H9 (cell line): ENCODE measurements at regions not wholly inside any gene's neighbourhood (a gene's known extent, or its start where the extent isn't known, plus 50 kb on each side); places are given as distances from the start of the nearest gene placed in this dataset.

Source experiments
- DNase-seq: peaks from one replicate; pipeline ENCODE4 v3.0.0-alpha.2; 2017
- H2AFZ ChIP-seq: one replicate; pipeline ENCODE4 v1.6.1; 2013; ENCODE audit warnings: mild to moderate bottlenecking, low read length, control low read depth, moderate library complexity
- H2AK5ac ChIP-seq: 2 replicates; pipeline ENCODE4 v1.6.1; 2013; ENCODE audit warnings: low read length, control low read depth, mixed read lengths; ENCODE audit not compliant: insufficient read length
- H2BK120ac ChIP-seq: one replicate; pipeline ENCODE4 v1.6.1; 2013; ENCODE audit warnings: low read depth, mild to moderate bottlenecking, low read length, control low read depth, inconsistent platforms; ENCODE audit not compliant: poor library complexity, severe bottlenecking
- H2BK12ac ChIP-seq: 2 replicates; pipeline ENCODE4 v1.6.1; 2013; ENCODE audit warnings: low read length, control low read depth, mixed read lengths, low read depth; ENCODE audit not compliant: insufficient read length
- H2BK15ac ChIP-seq: 2 replicates; pipeline ENCODE4 v1.6.1; 2013; ENCODE audit warnings: low read depth, low read length, control low read depth
- H2BK20ac ChIP-seq: one replicate; pipeline ENCODE4 v1.6.1; 2013; ENCODE audit warnings: low read depth, mild to moderate bottlenecking, low read length, control low read depth, inconsistent platforms; ENCODE audit not compliant: poor library complexity, severe bottlenecking
- H2BK5ac ChIP-seq: 2 replicates; pipeline ENCODE4 v1.6.1; 2013; ENCODE audit warnings: low read length, control low read depth, mixed read lengths; ENCODE audit not compliant: insufficient read length
- H3K14ac ChIP-seq: 2 replicates; pipeline ENCODE4 v1.6.1; 2013; ENCODE audit warnings: low read length, control low read depth; ENCODE audit not compliant: insufficient read depth
- H3K18ac ChIP-seq: 2 replicates; pipeline ENCODE4 v1.6.1; 2013; ENCODE audit warnings: low read depth, mild to moderate bottlenecking, mixed read lengths, low read length, control low read depth; ENCODE audit not compliant: insufficient read length
- H3K23ac ChIP-seq: 2 replicates; pipeline ENCODE4 v1.6.1; 2013; ENCODE audit warnings: low read length, control low read depth, mixed read lengths, low read depth; ENCODE audit not compliant: insufficient read length
- H3K23me2 ChIP-seq: 2 replicates; pipeline ENCODE4 v1.6.1; 2013; ENCODE audit warnings: low read depth, mild to moderate bottlenecking, mixed read lengths, low read length, control low read depth; ENCODE audit not compliant: insufficient read length, poor library complexity, severe bottlenecking
- H3K27ac ChIP-seq: 2 replicates; pipeline ENCODE4 v1.5.1; 2013; ENCODE audit warnings: low read length, control low read depth, mixed read lengths, low read depth; ENCODE audit not compliant: insufficient read length
- H3K27me3 ChIP-seq: 2 replicates; pipeline ENCODE4 v1.6.1; 2013; ENCODE audit warnings: low read length, control low read depth, inconsistent platforms; ENCODE audit not compliant: insufficient read depth
- H3K4ac ChIP-seq: 2 replicates; pipeline ENCODE4 v1.6.1; 2013; ENCODE audit warnings: low read depth, mild to moderate bottlenecking, control low read depth, inconsistent platforms, low read length, moderate library complexity
- H3K4me1 ChIP-seq: 2 replicates; pipeline ENCODE4 v1.6.1; 2013; ENCODE audit warnings: low read length, control low read depth, inconsistent platforms; ENCODE audit not compliant: insufficient read depth
- H3K4me2 ChIP-seq: 2 replicates; pipeline ENCODE4 v1.6.1; 2013; ENCODE audit warnings: low read length, control low read depth, mixed read lengths; ENCODE audit not compliant: insufficient read length, insufficient read depth
- H3K56ac ChIP-seq: 2 replicates; pipeline ENCODE4 v1.6.1; 2013; ENCODE audit warnings: low read depth, mild to moderate bottlenecking, mixed read lengths, low read length, control low read depth; ENCODE audit not compliant: insufficient read length
- H3K79me1 ChIP-seq: 2 replicates; pipeline ENCODE4 v1.6.1; 2013; ENCODE audit warnings: low read depth, mild to moderate bottlenecking, moderate library complexity, low read length, control low read depth, inconsistent platforms; ENCODE audit not compliant: insufficient read depth, poor library complexity, severe bottlenecking
- H3K79me2 ChIP-seq: 2 replicates; pipeline ENCODE4 v1.6.1; 2013; ENCODE audit warnings: low read length, control low read depth, inconsistent platforms; ENCODE audit not compliant: insufficient read depth
- H3K9ac ChIP-seq: 2 replicates; pipeline ENCODE4 v1.6.1; 2013; ENCODE audit warnings: low read length, control low read depth, mixed read lengths; ENCODE audit not compliant: insufficient read length; ENCODE audit errors: extremely low read depth
- H3K9me3 ChIP-seq: one replicate; pipeline ENCODE4 v1.6.1; 2013; ENCODE audit warnings: low read depth, low read length, inconsistent platforms; ENCODE audit not compliant: control insufficient read depth
- H3T11ph ChIP-seq: one replicate; pipeline ENCODE4 v1.6.1; 2013; ENCODE audit warnings: mild to moderate bottlenecking, low read length, control low read depth, inconsistent platforms
- H4K20me1 ChIP-seq: one replicate; pipeline ENCODE4 v1.6.1; 2013; ENCODE audit not compliant: control insufficient read depth, insufficient read length, insufficient read depth
- H4K5ac ChIP-seq: 2 replicates; pipeline ENCODE4 v1.6.1; 2013; ENCODE audit warnings: low read depth, mild to moderate bottlenecking, mixed read lengths, low read length, control low read depth; ENCODE audit not compliant: insufficient read length
- H4K8ac ChIP-seq: replicated peaks from 2 replicates; pipeline ENCODE4 v1.6.1; 2013; ENCODE audit warnings: low read length, control low read depth, mixed read lengths, low read depth; ENCODE audit not compliant: insufficient read length
- H4K91ac ChIP-seq: 2 replicates; pipeline ENCODE4 v1.6.1; 2013; ENCODE audit warnings: low read depth, mild to moderate bottlenecking, moderate library complexity, mixed read lengths, low read length, control low read depth; ENCODE audit not compliant: insufficient read length
- H3K27ac Mint-ChIP-seq, 3 experiments: 2 replicates in 2 of 3; 3 replicates in 1 of 3; pipeline ENCODE4 v1.8.0; 2020 to 2021; ENCODE audit warnings: mixed read lengths in 3 of 3, mild to moderate bottlenecking in 1 of 3, moderate library complexity in 1 of 3
- H3K27me3 Mint-ChIP-seq: 2 replicates; pipeline ENCODE4 v1.8.0; 2021; ENCODE audit warnings: low read depth, mild to moderate bottlenecking, moderate library complexity, mixed read lengths
- H3K36me3 Mint-ChIP-seq, 3 experiments: 2 replicates in 2 of 3; 3 replicates in 1 of 3; pipeline ENCODE4 v1.8.0; 2020 to 2021; ENCODE audit warnings: low read depth in 3 of 3, mixed read lengths in 3 of 3; ENCODE audit not compliant: insufficient read depth in 1 of 3
- H3K4me1 Mint-ChIP-seq, 2 experiments: 2 replicates each; pipeline ENCODE4 v1.8.0; 2020; ENCODE audit warnings: mixed read lengths in 2 of 2
- H3K4me3 Mint-ChIP-seq, 2 experiments: 2 replicates in 1 of 2; 3 replicates in 1 of 2; pipeline ENCODE4 v1.8.0; 2020 to 2021; ENCODE audit warnings: mild to moderate bottlenecking in 2 of 2, mixed read lengths in 2 of 2, moderate library complexity in 1 of 2
- H3K9me3 Mint-ChIP-seq, 2 experiments: 2 replicates in 1 of 2; 3 replicates in 1 of 2; pipeline ENCODE4 v1.8.0; 2020; ENCODE audit warnings: mild to moderate bottlenecking in 2 of 2, mixed read lengths in 2 of 2, moderate library complexity in 1 of 2
- WGBS: extraction: QIAGEN DNeasy Blood & Tissue Kit; methylation state at CpG from one replicate; pipeline ENCODE4 v1.1.7; 2013; ENCODE audit warnings: missing lambda C conversion rate, low lambda C conversion rate, mixed read lengths; ENCODE audit not compliant: insufficient read length; ENCODE audit errors: extremely low coverage; 5-methylcytosine and 5-hydroxymethylcytosine counted together
- TF ChIP-seq, protein P1 (sequence below): fragments of 200-600 bp; sonication (generic); conservative IDR thresholded peaks from 3 replicates; pipeline ENCODE4 v1.8.0; 2021; ENCODE audit warnings: antibody characterized with exemption, mild to moderate bottlenecking

- Histone ChIP-seq H3K79me2 (no peaks in the 10 kb centered on the region), H3K9ac (no peak overlapping the region), H4K5ac (no peak overlapping the region), H3K27ac (no peak overlapping the region), H4K8ac (no peak overlapping the region), H3K4me2 (no peak overlapping the region), H4K91ac (no peak overlapping the region), H3K18ac (no peak overlapping the region), H2AFZ (no peak overlapping the region), H2AK5ac (no peak overlapping the region), H3K23ac (no peak overlapping the region), H2BK12ac (no peak overlapping the region), H2BK20ac (no peak overlapping the region), H3K23me2 (no peaks in the 10 kb centered on the region), H3T11ph (no peak overlapping the region), H3K9me3 (no peaks in the 10 kb centered on the region), H3K14ac (no peak overlapping the region), H3K79me1 (no peaks in the 10 kb centered on the region), H3K56ac (no peak overlapping the region), H3K27me3 (no peaks in the 10 kb centered on the region), H2BK15ac (no peak overlapping the region), H2BK5ac (no peak overlapping the region), H3K4ac (no peak overlapping the region), H2BK120ac (no peak overlapping the region), H4K20me1 (no peaks in the 10 kb centered on the region), H3K4me1 (no peaks in the 10 kb centered on the region)
- Mint-ChIP-seq H3K36me3 (no peaks in the 10 kb centered on the region), H3K4me1 (no peaks in the 10 kb centered on the region), H3K27ac (no peak overlapping the region), H3K4me3 (no peak overlapping the region), H3K9me3 (peaks cover 0 to 3% of the 10 kb centered on the region in 2 experiments; a peak in 1 of 5 replicates), H3K27me3 (no peaks in the 10 kb centered on the region)
- TF ChIP-seq, protein P1, sequence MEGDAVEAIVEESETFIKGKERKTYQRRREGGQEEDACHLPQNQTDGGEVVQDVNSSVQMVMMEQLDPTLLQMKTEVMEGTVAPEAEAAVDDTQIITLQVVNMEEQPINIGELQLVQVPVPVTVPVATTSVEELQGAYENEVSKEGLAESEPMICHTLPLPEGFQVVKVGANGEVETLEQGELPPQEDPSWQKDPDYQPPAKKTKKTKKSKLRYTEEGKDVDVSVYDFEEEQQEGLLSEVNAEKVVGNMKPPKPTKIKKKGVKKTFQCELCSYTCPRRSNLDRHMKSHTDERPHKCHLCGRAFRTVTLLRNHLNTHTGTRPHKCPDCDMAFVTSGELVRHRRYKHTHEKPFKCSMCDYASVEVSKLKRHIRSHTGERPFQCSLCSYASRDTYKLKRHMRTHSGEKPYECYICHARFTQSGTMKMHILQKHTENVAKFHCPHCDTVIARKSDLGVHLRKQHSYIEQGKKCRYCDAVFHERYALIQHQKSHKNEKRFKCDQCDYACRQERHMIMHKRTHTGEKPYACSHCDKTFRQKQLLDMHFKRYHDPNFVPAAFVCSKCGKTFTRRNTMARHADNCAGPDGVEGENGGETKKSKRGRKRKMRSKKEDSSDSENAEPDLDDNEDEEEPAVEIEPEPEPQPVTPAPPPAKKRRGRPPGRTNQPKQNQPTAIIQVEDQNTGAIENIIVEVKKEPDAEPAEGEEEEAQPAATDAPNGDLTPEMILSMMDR = no peak
- no CpG with 5 or more reads among the region's 3 CpGs for WGBS
- DNase-seq = no peak
These were observed 285.9 kb upstream of the ARSJ start for GRCh38 chr4:114265342-114265741.
